HG03342 (cell line): ENCODE measurements at regions not wholly inside any gene's neighbourhood (a gene's known extent, or its start where the extent isn't known, plus 50 kb on each side); places are given as distances from the start of the nearest gene placed in this dataset.

Experiments used
- ATAC-seq: cut with Tn5 transposase; IDR thresholded peaks from one replicate; pipeline ENCODE4 v1.9.1; 2021; ENCODE audit warnings: mild to moderate bottlenecking, moderate library complexity; ENCODE audit not compliant: unreplicated experiment

DNA sequence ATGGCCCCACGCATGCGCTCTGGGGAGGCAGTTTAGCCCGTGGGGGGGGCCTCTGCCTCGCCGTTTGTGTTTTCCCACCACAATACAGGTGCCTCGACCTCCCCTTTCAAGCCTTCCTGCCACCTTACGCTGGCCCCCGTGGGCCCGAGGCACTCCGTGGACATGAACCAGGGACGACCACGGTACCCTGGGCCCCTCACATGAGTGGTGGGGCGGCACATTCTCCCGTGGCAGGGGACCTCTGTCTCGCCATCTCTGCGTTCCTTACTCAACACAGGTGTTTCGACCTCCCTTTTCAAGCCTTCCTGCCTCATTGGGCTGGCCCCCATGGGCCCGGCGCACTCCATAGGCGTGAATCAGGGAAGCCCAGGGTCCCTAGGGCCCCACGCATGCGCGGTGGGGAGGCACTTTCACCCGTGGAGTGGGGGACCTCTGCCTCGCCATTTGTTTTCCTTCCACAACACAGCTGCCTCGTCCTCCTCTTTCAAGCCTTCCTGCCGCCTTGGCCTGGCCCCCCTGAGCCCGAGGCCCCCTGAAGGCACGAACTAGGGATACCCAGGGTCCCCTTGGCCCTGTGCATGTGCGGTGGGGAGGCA, 339.5 kb downstream of the ALG10 start:
- ATAC-seq: no peak

DNA sequence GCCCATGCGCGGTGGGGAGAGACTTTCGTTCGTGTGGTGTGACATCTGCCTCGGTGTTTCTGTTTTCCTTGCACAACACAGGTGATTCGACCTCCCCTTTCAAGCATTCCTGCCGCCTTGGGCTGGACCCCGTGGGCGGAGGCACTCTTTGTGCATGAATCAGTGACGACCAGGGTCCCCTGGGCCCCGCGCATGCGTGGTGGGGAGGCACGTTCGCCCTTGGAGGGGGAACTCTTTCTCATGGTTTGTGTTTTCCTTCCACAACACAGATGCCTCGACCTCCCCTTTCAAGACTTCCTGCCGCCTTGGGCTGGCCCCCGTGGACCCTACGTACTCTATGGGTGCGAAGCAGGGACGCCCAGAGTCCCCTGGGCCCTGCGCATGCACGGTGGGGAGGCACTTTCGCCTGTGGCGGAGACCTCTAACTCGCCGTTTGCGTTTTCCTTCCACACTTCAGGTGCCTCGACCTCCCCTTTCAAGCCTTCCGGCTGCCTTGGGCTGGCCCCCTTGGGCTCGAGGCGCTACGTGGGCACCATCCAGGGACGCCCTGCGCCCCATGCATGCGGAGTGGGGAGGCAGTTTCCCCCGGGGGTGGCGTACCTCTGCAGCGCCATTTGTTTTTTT, 340.9 kb downstream of the ALG10 start:
- ATAC-seq: no peak

GRCh38 chr12:34368079-34368478, 345.8 kb downstream of the ALG10 start:
- ATAC-seq: no peak

GRCh38 chr12:34371050-34371449, 348.8 kb downstream of the ALG10 start:
- no peak for ATAC-seq

GRCh38 chr12:34372003-34372402, 349.7 kb downstream of the ALG10 start:
- ATAC-seq: no peak

DNA sequence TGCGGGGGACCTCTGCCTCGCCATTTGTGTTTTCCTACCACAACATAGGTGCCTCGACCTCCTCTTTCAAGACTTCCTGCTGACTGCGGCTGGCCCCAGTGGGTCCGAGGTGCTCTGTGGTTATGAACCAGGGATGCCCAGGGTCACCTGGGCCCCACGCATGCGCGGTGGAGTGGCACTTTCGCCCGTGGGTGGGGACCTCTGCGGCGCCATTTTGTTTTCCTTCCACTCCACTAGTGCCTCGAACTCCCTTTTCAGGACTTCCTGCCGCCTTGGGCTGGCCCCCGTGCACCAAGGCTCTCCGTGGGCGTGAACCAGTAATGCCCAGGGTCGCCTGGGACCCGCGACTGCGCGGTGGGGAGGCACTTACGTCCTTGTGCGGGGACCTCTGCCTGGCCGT, 351.6 kb downstream of the ALG10 start:
- no peak for ATAC-seq

DNA sequence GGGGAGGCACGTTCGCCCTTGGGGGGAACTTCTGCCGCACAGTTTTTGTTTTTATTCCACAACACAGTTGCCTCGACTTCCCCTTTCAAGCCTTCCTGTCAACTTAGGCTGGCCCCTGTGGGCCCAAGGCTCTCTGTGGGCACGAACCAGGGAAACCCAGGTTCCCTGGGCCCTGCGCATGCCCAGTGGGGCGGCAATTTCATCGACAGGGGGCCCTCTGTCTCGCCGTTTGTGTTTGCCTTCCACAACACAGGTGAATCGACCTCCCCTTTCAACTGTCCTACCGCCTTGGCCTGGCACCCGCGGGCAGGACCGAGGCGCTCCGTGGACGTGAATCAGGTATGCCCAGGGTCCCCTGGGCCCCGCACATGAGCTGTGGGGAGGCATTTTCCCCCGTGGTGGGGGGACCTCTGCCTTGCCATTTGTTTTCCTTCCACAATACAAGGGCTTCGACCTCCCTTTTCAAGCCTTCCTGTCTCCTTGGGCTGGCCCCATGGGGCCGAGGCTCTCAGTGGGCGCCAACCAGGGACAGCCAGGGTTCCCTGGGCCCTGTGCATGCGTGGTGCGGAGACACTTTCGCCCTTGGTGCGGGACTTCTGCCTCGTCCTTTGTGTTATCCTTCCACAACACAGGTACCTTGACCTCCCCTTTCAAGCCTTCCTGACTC, 354.0 kb downstream of the ALG10 start:
- ATAC-seq: no peak

DNA sequence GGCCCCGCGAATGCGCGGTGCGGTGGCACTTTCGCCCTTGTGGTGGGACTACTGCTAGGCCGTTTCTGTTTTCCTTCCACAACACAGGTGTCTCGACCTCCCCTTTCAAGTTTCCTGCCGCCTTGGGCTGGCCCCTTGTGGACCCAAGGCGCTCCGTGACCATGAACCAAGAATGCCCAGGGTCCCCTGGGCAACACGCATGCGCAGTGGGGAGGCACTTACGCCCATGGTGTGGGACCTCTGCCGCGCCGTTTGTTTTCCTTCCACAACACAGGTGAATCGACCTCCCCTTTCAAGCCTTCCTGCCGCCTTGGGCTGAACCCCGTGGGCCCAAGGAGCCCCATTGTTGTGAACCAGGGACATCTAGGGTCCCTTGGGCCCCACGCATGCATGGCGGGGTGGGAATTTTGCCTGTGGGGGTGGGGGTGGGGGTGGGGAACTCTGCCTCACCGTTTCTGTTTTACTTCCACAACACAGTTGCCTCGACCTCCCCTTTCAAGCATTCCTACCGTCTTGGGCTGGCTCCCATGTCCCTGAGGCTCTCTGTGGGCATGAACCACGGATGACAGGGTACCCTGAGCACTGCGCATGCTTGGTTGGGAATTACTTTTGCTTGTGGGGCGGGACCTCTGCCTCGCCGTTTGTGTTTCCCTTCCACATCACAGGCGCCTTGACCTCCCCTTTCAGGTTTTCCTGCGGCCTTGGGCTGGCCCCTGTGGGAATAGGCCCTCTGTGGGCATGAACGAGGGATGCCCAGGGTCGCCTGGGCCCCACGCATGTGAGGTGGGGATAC, 355.1 kb downstream of the ALG10 start:
- no peak for ATAC-seq

- ATAC-seq: no peak
Observed at GRCh38 chr12:34379142-34379541, 356.8 kb downstream of the ALG10 start.

DNA sequence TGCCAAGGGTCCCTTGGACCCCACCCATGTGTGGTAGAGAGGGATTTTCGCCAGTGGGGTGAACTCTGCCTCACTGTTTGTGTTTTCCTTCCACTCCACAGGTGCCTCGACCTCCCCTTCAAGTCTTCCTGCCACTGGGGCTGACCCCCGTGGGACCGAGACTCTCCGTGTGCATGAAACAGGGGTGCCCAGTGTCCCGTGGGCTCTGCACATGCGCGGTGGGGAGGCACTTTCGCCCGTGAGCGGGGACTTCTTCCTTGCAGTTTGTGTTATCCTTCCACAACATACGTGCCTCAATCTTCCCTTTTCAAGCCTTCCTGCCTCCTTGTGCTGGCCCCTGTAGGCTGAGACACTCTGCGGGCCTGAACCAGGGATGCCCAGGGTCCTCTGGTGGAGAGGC, 362.4 kb downstream of the ALG10 start:
- ATAC-seq: no peak

GRCh38 chr12:34386016-34386415, 363.7 kb downstream of the ALG10 start:
- ATAC-seq: no peak

- no peak for ATAC-seq
Observed at GRCh38 chr12:34386621-34387255, 364.4 kb downstream of the ALG10 start.

- no peak for ATAC-seq
Observed at GRCh38 chr12:34387711-34388635, 365.7 kb downstream of the ALG10 start.

DNA sequence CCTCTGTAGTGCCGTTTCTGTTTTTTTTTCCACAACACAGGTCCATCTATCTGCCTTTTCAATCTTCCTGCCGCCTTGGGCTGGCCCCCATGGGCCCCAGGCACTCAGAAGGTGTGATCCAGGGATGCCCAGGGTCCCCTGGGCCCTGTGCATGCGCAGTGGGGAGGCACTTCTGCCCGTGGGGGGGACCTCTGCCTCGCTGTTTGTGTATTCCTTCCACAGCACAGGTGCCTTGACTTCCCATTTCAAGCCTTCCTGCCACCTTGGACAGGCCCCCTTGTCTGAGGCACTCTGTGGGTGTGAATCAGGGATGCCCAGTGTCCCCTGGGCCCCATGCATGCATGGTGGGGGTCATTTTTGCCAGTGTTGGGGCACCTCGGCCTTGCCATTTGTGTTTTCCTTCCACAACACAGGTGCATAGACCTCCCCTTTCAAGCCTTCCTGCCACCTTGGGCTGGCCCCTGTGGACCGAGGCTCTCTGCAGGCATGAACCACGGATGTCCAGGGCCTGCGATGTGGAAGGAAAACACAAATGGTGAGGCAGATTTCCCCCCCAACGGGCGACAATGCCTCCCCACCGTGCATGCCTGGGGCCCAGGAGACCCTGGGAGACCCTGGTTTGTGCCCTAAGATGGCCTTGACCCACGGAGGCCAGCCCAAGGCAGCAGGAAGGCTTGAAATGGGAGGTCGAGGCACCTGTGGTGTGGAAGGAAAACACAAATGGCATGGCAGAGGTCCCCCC, 366.5 kb downstream of the ALG10 start:
- ATAC-seq: no peak

DNA sequence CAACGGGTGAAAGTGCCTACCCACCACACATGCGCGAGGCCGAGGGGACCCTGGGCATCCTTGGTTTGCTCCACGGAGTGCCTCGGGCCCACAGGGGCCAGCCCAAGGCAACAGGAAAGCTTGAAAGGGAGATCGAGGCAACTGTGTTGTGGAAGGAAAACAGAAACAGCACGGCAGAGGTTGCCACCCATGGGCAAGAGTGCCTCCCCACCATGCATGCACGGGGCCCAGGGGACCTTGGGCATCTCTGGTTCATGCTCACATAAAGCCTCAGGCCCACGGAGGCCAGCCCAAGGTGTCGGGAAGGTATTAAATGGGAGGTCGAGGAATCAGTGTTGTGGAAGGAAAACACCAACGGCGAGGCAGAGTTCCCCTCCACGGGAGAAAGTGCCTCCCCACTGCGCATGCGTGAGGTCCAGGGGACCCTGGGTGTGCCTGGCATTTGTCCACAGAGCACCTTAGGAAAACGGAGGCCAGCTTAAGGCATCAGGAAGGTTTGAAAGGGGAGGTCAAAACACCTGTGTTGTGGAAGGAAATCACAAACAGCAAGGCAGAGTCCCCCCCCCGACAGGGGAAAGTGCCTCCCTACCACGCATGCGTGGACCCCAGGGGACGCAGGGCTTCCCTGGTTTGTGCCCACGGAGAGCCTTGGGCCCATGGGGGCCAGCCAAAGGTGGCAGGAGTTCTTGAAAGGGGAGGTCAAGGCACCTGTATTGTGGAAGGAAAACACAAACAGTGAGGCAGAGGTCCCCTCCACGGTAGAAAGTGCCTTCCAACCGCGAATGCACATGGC, 367.3 kb downstream of the ALG10 start:
- no peak for ATAC-seq

DNA sequence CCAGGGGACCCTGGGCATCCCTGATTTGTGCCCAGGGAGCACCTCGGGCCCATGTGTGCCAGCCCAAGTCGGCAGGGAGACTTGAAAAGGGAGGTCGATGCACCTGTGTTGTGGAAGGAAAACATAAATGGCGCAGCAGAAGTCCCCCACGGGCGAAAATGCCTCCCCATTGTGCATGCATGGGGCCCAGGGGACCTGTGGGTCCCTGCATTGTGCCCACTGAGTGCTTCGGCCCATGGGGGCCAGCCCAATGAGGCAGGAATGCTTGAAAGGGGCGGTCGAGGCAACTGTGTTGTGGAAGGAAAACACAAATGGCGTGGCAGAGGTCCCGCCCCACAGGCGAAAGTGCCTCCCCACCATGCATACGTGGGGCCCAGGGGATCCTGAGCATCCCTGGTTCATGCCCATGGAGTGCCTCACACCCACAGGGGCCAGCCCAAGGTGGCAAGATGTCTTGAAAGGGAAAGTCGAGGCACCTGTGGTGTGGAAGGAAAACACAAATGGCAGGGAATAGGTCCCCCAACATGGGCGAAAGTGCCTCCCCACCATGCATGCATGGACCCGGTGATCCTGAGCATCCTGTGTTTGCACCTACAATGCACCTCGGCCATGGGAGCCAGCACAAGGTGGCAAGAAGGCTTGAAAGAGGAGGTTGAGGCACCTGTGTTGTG, 368.0 kb downstream of the ALG10 start:
- ATAC-seq: no peak

- ATAC-seq: no peak
Observed at GRCh38 chr12:34390846-34391700, 368.8 kb downstream of the ALG10 start.
